GM12878 (cell line): ENCODE measurements at regions not wholly inside any gene's neighbourhood (a gene's known extent, or its start where the extent isn't known, plus 50 kb on each side); places are given as distances from the start of the nearest gene placed in this dataset.

Source experiments
- ATAC-seq: fragments of 200-7000 bp; cut with Tn5 transposase; 3 replicates; pipeline ENCODE4 v1.9.1; 2020; ENCODE audit warnings: mild to moderate bottlenecking, moderate library complexity
- BruUV-seq: library from RNA; stranded (reverse); fragments of 400-500 nt; replicated peaks from 2 replicates; lab custom pipeline; 2021; lab: Mats Ljungman, UMichigan
- CTCF ChIA-PET: fragments of 300-600 bp; sonication (Branson Sonifier 250); formaldehyde crosslinking; extraction: SDS; loops from one replicate; lab custom pipeline; 2021; ENCODE audit warnings: inconsistent platforms; lab: Yijun Ruan, JAX
- POLR2A ChIA-PET: fragments of 350-600 bp; formaldehyde crosslinking; extraction: SDS; loops from one replicate; lab custom pipeline; 2021; ENCODE audit warnings: inconsistent platforms; lab: Charles Lee
- RAD21 ChIA-PET: fragments of 300-600 bp; sonication (Branson Sonifier 250); formaldehyde crosslinking; loops from one replicate; lab custom pipeline; 2023; ENCODE audit warnings: antibody characterized with exemption; ENCODE audit not compliant: unreplicated experiment; lab: Charles Lee
- SMC1A ChIA-PET: fragments of 300-600 bp; sonication (Branson Sonifier 250); formaldehyde crosslinking; loops from one replicate; lab custom pipeline; 2023; ENCODE audit not compliant: unreplicated experiment, uncharacterized antibody; lab: Charles Lee
- DNase-seq: peaks from one replicate; pipeline ENCODE4 v3.0.0-alpha.2; 2011; ENCODE audit warnings: low read depth, low spot score
- FAIRE-seq: peaks from 3 replicates; lab custom pipeline; 2011; peaks lifted over from hg19 to GRCh38; lab: Jason Lieb, UNC
- H2AFZ ChIP-seq: 2 replicates; pipeline ENCODE4 v1.6.0; 2011; ENCODE audit warnings: low read depth, low read length, control low read depth; ENCODE audit not compliant: control insufficient read depth
- H3K27ac ChIP-seq: 2 replicates; pipeline ENCODE4 v1.5.1; 2011; ENCODE audit warnings: control low read depth; ENCODE audit not compliant: control insufficient read depth, insufficient read depth
- H3K27me3 ChIP-seq, 2 experiments: replicated peaks in 1 of 2; 2 replicates each; pipeline versions ENCODE4 v1.6.0 to v1.6.1; 2011; ENCODE audit warnings: low read length in 1 of 2; ENCODE audit not compliant: control insufficient read depth in 2 of 2, insufficient read depth in 2 of 2
- H3K36me3 ChIP-seq, 2 experiments: 2 replicates each; pipeline ENCODE4 v1.5.1; 2011; ENCODE audit warnings: low read length in 1 of 2; ENCODE audit not compliant: control insufficient read depth in 2 of 2, insufficient read depth in 2 of 2
- H3K4me1 ChIP-seq: 2 replicates; pipeline ENCODE4 v1.6.1; 2011; ENCODE audit warnings: mild to moderate bottlenecking, low read length, moderate library complexity, mixed read lengths; ENCODE audit not compliant: control insufficient read depth, insufficient read depth
- H3K4me2 ChIP-seq: 2 replicates; pipeline ENCODE4 v1.6.0; 2011; ENCODE audit warnings: control low read depth; ENCODE audit not compliant: control insufficient read depth, insufficient read depth
- H3K4me3 ChIP-seq: fragments of 200-600 bp; sonication (generic); 2 replicates; pipeline ENCODE4 v1.5.1; 2016
- H3K79me2 ChIP-seq: 2 replicates; pipeline ENCODE4 v1.6.0; 2011; ENCODE audit warnings: low read length; ENCODE audit not compliant: control insufficient read depth, insufficient read depth
- H3K9ac ChIP-seq: 2 replicates; pipeline ENCODE4 v1.8.0; 2011; ENCODE audit warnings: low read length, control low read depth, mixed read lengths; ENCODE audit not compliant: control insufficient read depth, insufficient read depth
- H3K9me3 ChIP-seq: replicated peaks from 3 replicates; pipeline ENCODE4 v1.5.1; 2011; ENCODE audit warnings: mild to moderate bottlenecking, low read length; ENCODE audit not compliant: control insufficient read depth, insufficient read depth
- H4K20me1 ChIP-seq: 2 replicates; pipeline ENCODE4 v1.6.0; 2011; ENCODE audit not compliant: control insufficient read depth, insufficient read depth
- ATF3 ChIP-seq: IDR thresholded peaks from 2 replicates; pipeline ENCODE4 v1.6.1; 2011; ENCODE audit warnings: low read depth, mild to moderate bottlenecking, low read length, moderate library complexity, borderline replicate concordance; ENCODE audit errors: extremely low read depth
- BCL11A ChIP-seq: IDR thresholded peaks from 2 replicates; pipeline ENCODE4 v1.6.1; 2011; ENCODE audit warnings: low read depth, low read length
- BHLHE40 ChIP-seq, 2 experiments: fragments of 450-650 bp in 1 of 2; IDR thresholded peaks; 2 replicates each; pipeline ENCODE4 v1.6.1; 2011 to 2017; ENCODE audit warnings: low read depth in 2 of 2, borderline replicate concordance in 1 of 2, improper control_type of control experiment in 1 of 2, low read length in 1 of 2, mild to moderate bottlenecking in 1 of 2
- CEBPB ChIP-seq, 2 experiments: fragments of 150-350 bp in 1 of 2; IDR thresholded peaks; 2 replicates each; pipeline ENCODE4 v1.6.1; 2012 to 2014; ENCODE audit warnings: low read depth in 2 of 2, low read length in 2 of 2, borderline replicate concordance in 1 of 2, inconsistent platforms in 1 of 2
- E4F1 ChIP-seq: fragments of 450-650 bp; IDR thresholded peaks from 2 replicates; pipeline ENCODE4 v1.6.1; 2018; ENCODE audit warnings: borderline replicate concordance, mild to moderate bottlenecking; ENCODE audit not compliant: partially characterized antibody
- GABPA ChIP-seq: IDR thresholded peaks from 2 replicates; pipeline ENCODE4 v1.6.1; 2014; ENCODE audit warnings: antibody characterized with exemption, low read depth, mild to moderate bottlenecking, inconsistent platforms
- MEF2A ChIP-seq: IDR thresholded peaks from 2 replicates; pipeline ENCODE4 v1.6.1; 2011; ENCODE audit warnings: low read depth, mild to moderate bottlenecking, low read length, moderate library complexity; ENCODE audit not compliant: insufficient read depth
- MLLT1 ChIP-seq: fragments of 450-650 bp; IDR thresholded peaks from 2 replicates; pipeline ENCODE4 v1.6.1; 2016; ENCODE audit warnings: mild to moderate bottlenecking
- PAX8 ChIP-seq: fragments of 450-650 bp; IDR thresholded peaks from 2 replicates; pipeline ENCODE4 v1.6.1; 2017; ENCODE audit warnings: mild to moderate bottlenecking, moderate library complexity
- SIN3A ChIP-seq: IDR thresholded peaks from 2 replicates; pipeline ENCODE4 v1.6.1; 2012; ENCODE audit warnings: low read depth, low read length, improper control_type of control experiment
- SKIL ChIP-seq: fragments of 450-650 bp; IDR thresholded peaks from 2 replicates; pipeline ENCODE4 v1.6.1; 2017; ENCODE audit warnings: mild to moderate bottlenecking, low read depth, inconsistent platforms; ENCODE audit not compliant: poor library complexity, severe bottlenecking
- TBL1XR1 ChIP-seq: IDR thresholded peaks from 2 replicates; pipeline ENCODE4 v1.6.1; 2012; ENCODE audit warnings: low read depth, low read length, improper control_type of control experiment
- TCF12 ChIP-seq: IDR thresholded peaks from 2 replicates; pipeline ENCODE4 v1.6.1; 2011; ENCODE audit warnings: low read depth, mild to moderate bottlenecking, low read length
- USF1 ChIP-seq: IDR thresholded peaks from 2 replicates; pipeline ENCODE4 v1.6.1; 2011; ENCODE audit warnings: borderline replicate concordance, low read depth, mild to moderate bottlenecking, moderate library complexity, mixed read lengths, low read length; ENCODE audit not compliant: insufficient read depth; ENCODE audit errors: extremely low read length
- WGBS: methylation state at CpG from one replicate; pipeline ENCODE4 v1.1.6; 2016; ENCODE audit warnings: low lambda C conversion rate; ENCODE audit not compliant: insufficient replicate concordance, insufficient coverage; ENCODE audit errors: missing lambda C conversion rate; 5-methylcytosine and 5-hydroxymethylcytosine counted together
- in situ Hi-C: fragments of 300-500 bp; cut with MboI; formaldehyde crosslinking; loops from 9 replicates; pipeline ENCODE4 v1.14.3; 2018; ENCODE audit warnings: mixed read lengths
- intact Hi-C: fragments of 100-400 bp; cut with micrococcal nuclease; formaldehyde crosslinking; loops from one replicate; pipeline ENCODE4 v1.14.2; 2022; ENCODE audit not compliant: unreplicated experiment
- TF ChIP-seq, protein P1 (sequence below): fragments of 450-650 bp; conservative IDR thresholded peaks from 2 replicates; pipeline ENCODE4 v1.6.1; 2017; ENCODE audit warnings: mild to moderate bottlenecking, moderate library complexity

DNA sequence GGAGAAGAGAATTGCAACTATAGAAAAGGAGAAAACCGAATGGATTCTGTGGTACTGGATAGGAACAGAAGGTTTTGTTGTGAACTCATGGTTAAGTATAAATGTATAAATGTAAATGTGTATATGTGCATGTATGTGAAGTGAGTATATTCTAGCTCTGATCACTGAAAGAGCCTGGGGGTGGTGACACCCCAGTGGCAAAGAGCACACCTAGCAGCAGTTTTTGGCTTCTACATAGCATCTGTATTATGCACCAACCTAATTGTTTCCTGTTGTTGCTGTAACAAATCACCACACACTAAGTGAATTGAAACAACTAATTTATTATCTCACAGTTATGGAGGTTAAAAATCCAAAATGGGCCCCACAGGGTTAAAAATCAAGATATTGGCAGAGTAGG is 455.4 kb downstream of the RPS24 start:
- DNase-seq (no peak), FAIRE-seq (no peak), ATAC-seq (no peak)
- no peak overlapping the region for H3K27ac ChIP-seq
- CTCF ChIA-PET, result no interaction called here
- H3K4me3 ChIP-seq, result no peak overlapping the region
- WGBS, result 0% methylated on average over 1 of the region's 1 CpG
- H2AFZ ChIP-seq, result no peak overlapping the region
- no peaks in the 10 kb centered on the region for H3K79me2 ChIP-seq
- no peaks in the 10 kb centered on the region for H4K20me1 ChIP-seq
- RAD21 ChIA-PET, result no interaction called here
- POLR2A ChIA-PET, result no interaction called here
- no peaks in the 10 kb centered on the region; a peak in 1 of 4 replicates for H3K27me3 ChIP-seq
- H3K36me3 ChIP-seq, result no peaks in the 10 kb centered on the region
- H3K4me2 ChIP-seq, result no peak overlapping the region
- BruUV-seq, result no TSS peak
- in situ Hi-C loops (no loop called here), intact Hi-C loops (no loop called here)
- no peaks in the 10 kb centered on the region for H3K4me1 ChIP-seq
- H3K9me3 ChIP-seq, result no peaks in the 10 kb centered on the region
- SMC1A ChIA-PET, result no interaction called here
- no peak overlapping the region for H3K9ac ChIP-seq
- no peak for TF ChIP-seq CEBPB (IDR thresholded peaks at IDR 0.05; ENCODE audit: borderline replicate concordance in 1 of 2, low read depth in 2 of 2, low read length in 2 of 2)
- TF ChIP-seq, protein P1, sequence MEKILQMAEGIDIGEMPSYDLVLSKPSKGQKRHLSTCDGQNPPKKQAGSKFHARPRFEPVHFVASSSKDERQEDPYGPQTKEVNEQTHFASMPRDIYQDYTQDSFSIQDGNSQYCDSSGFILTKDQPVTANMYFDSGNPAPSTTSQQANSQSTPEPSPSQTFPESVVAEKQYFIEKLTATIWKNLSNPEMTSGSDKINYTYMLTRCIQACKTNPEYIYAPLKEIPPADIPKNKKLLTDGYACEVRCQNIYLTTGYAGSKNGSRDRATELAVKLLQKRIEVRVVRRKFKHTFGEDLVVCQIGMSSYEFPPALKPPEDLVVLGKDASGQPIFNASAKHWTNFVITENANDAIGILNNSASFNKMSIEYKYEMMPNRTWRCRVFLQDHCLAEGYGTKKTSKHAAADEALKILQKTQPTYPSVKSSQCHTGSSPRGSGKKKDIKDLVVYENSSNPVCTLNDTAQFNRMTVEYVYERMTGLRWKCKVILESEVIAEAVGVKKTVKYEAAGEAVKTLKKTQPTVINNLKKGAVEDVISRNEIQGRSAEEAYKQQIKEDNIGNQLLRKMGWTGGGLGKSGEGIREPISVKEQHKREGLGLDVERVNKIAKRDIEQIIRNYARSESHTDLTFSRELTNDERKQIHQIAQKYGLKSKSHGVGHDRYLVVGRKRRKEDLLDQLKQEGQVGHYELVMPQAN, result no peak
- no peak for TF ChIP-seq BCL11A
- no peak for TF ChIP-seq PAX8
- TF ChIP-seq MLLT1, result no peak
- TF ChIP-seq SIN3A, result no peak
- no peak for TF ChIP-seq TCF12
- TF ChIP-seq USF1, result no peak
- no peak for TF ChIP-seq SKIL
- no peak for TF ChIP-seq TBL1XR1
- no peak for TF ChIP-seq GABPA
- no peak for TF ChIP-seq BHLHE40 (IDR thresholded peaks at IDR 0.05; ENCODE audit: borderline replicate concordance in 1 of 2, low read depth in 2 of 2, low read length in 1 of 2)
- TF ChIP-seq MEF2A, result no peak
- TF ChIP-seq E4F1, result no peak
- no peak for TF ChIP-seq ATF3
